ENCODE measurements at regions not wholly inside any gene's neighbourhood (a gene's known extent, or its start where the extent isn't known, plus 50 kb on each side); places are given as distances from the start of the nearest gene placed in this dataset.

- TF ChIP-seq POLR2A (IDR thresholded peaks at IDR 0.05): no peak
- TF ChIP-seq CTCF (IDR thresholded peaks at IDR 0.05): no peak
- no peak for TF ChIP-seq EP300 (IDR thresholded peaks at IDR 0.05)
These were observed 148.6 kb downstream of the RBMX2 start for GRCh38 chrX:130550351-130550750.
